ENCODE measurements at regions not wholly inside any gene's neighbourhood (a gene's known extent, or its start where the extent isn't known, plus 50 kb on each side); places are given as distances from the start of the nearest gene placed in this dataset.

DNA sequence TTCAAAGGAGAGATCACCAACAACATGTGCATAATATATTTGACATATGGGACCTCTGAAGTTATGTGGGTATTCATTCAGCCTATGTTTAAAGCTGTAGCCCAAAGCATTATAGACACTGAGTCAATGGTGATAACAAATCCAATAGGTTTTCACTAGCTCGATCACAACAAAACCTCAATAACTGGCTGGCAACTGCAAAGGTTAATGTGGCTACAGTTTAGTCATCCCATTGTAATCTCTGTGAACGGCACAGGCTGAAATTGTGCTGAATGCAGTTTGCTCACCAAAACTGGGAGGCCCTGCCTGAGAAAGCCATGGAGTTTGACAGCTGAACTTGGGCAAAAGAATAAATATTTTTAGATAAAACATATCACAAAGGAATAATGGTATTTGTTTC lies 152.4 kb upstream of the ADO start:
- CTCF ChIA-PET, result no interaction called here
- Histone ChIP-seq H3K4me1 (ENCODE audit: control insufficient read depth, extremely low read depth, insufficient read depth, low read length) (peaks cover 5% of the 10 kb centered on the region), H3K4me2 (ENCODE audit: insufficient read depth, low read length) (no peak overlapping the region), H3K27ac (ENCODE audit: insufficient read depth, low read depth, low read length) (no peak overlapping the region), H3K79me2 (ENCODE audit: control insufficient read depth, insufficient read depth, low read length) (no peaks in the 10 kb centered on the region), H2AFZ (ENCODE audit: low read depth, low read length) (no peak overlapping the region), H3K27me3 (ENCODE audit: control insufficient read depth in 2 of 2, insufficient read depth in 2 of 2, low read length in 2 of 2) (no peaks in the 10 kb centered on the region), H3K9me1 (replicated peaks; ENCODE audit: control insufficient read depth, extremely low read depth, insufficient read depth, low read length) (no peaks in the 10 kb centered on the region), H3K36me3 (ENCODE audit: control insufficient read depth in 2 of 2, extremely low read depth in 1 of 2, insufficient read depth in 2 of 2, low read length in 2 of 2) (no peaks in the 10 kb centered on the region), H4K20me1 (replicated peaks; ENCODE audit: control insufficient read depth, extremely low read depth, insufficient read depth, low read length) (no peaks in the 10 kb centered on the region), H3K4me3 (replicated peaks in 1 of 3; ENCODE audit: insufficient read depth in 1 of 3, low read depth in 1 of 3, low read length in 3 of 3) (no peak overlapping the region), H3K9ac (replicated peaks; ENCODE audit: extremely low read depth, insufficient read depth, low read length) (no peak overlapping the region), H3K9me3 (replicated peaks; ENCODE audit: control insufficient read depth, insufficient read depth, low read length) (no peaks in the 10 kb centered on the region)
- DNase-seq (ENCODE audit: low read depth, low spot score), result no peak
- intact Hi-C loops (cut with micrococcal nuclease), result no loop called here
- POLR2A ChIA-PET, result no interaction called here
- TF ChIP-seq, protein P1, sequence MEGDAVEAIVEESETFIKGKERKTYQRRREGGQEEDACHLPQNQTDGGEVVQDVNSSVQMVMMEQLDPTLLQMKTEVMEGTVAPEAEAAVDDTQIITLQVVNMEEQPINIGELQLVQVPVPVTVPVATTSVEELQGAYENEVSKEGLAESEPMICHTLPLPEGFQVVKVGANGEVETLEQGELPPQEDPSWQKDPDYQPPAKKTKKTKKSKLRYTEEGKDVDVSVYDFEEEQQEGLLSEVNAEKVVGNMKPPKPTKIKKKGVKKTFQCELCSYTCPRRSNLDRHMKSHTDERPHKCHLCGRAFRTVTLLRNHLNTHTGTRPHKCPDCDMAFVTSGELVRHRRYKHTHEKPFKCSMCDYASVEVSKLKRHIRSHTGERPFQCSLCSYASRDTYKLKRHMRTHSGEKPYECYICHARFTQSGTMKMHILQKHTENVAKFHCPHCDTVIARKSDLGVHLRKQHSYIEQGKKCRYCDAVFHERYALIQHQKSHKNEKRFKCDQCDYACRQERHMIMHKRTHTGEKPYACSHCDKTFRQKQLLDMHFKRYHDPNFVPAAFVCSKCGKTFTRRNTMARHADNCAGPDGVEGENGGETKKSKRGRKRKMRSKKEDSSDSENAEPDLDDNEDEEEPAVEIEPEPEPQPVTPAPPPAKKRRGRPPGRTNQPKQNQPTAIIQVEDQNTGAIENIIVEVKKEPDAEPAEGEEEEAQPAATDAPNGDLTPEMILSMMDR (IDR thresholded peaks at IDR 0.05; ENCODE audit: extremely low read depth in 1 of 2, insufficient read depth in 1 of 2, low read depth in 1 of 2, low read length in 2 of 2), result no peak
- TF ChIP-seq EZH2 (IDR thresholded peaks at IDR 0.05; ENCODE audit: borderline replicate concordance, low read depth, low read length, severe bottlenecking), result no peak
- TF ChIP-seq POLR2AphosphoS5 (IDR thresholded peaks at IDR 0.05; ENCODE audit: insufficient read depth, low read depth, low read length), result no peak
- TF ChIP-seq GATA2 (IDR thresholded peaks at IDR 0.05; ENCODE audit: insufficient read depth, insufficient read length, low read depth, low read length), result no peak
- no peak for TF ChIP-seq MYC (IDR thresholded peaks at IDR 0.05; ENCODE audit: low read depth, low read length)
- no peak for TF ChIP-seq MAX (IDR thresholded peaks at IDR 0.05; ENCODE audit: insufficient read depth, insufficient read length)
- TF ChIP-seq FOS (IDR thresholded peaks at IDR 0.05; ENCODE audit: borderline replicate concordance, insufficient read depth, low read length), result no peak
- no peak for TF ChIP-seq POLR2A (IDR thresholded peaks at IDR 0.05; ENCODE audit: low read depth, low read length)
- no peak for TF ChIP-seq JUN (IDR thresholded peaks at IDR 0.05; ENCODE audit: borderline replicate concordance, insufficient read depth, insufficient read length, low read depth)
- dilution Hi-C loops (cut with MboI; ENCODE audit: extremely low pct_ligation_motif_present, low sequenced_read_pairs), result no loop called here
- no peak for FAIRE-seq
- no TSS peak for BruUV-seq (replicated peaks)
